ENCODE measurements at regions not wholly inside any gene's neighbourhood (a gene's known extent, or its start where the extent isn't known, plus 50 kb on each side); places are given as distances from the start of the nearest gene placed in this dataset.

GRCh38 chrX:13888284-13888683 is 71.4 kb upstream of the GPM6B start:
- Histone ChIP-seq H3K9me3 (ENCODE audit: severe bottlenecking) (no peaks in the 10 kb centered on the region), H3K36me3 (no peaks in the 10 kb centered on the region), H3K27ac (no peak overlapping the region), H3K4me3 (ENCODE audit: low read depth, low read length) (no peak overlapping the region), H3K27me3 (ENCODE audit: insufficient read depth, low read depth, severe bottlenecking) (peaks cover 23% of the 10 kb centered on the region)
- no peak for TF ChIP-seq CTCF (IDR thresholded peaks at IDR 0.05; ENCODE audit: low read depth, low read length)
- no peak for DNase-seq

GRCh38 chrX:13885591-13885990 is 68.7 kb upstream of the GPM6B start:
- no peak for TF ChIP-seq CTCF (IDR thresholded peaks at IDR 0.05; ENCODE audit: low read depth, low read length)

GRCh38 chrX:13876652-13877051 is 59.8 kb upstream of the GPM6B start:
- no peaks in the 10 kb centered on the region for H3K36me3 ChIP-seq
- H3K27ac ChIP-seq, result no peak overlapping the region
- no peak for DNase-seq
- peaks cover 17% of the 10 kb centered on the region for H3K27me3 ChIP-seq (ENCODE audit: insufficient read depth, low read depth, severe bottlenecking)
- no peak for TF ChIP-seq CTCF (IDR thresholded peaks at IDR 0.05; ENCODE audit: low read depth, low read length)
- H3K4me3 ChIP-seq (ENCODE audit: low read depth, low read length), result no peak overlapping the region
- no peaks in the 10 kb centered on the region for H3K9me3 ChIP-seq (ENCODE audit: severe bottlenecking)

More at GRCh38 chrX:13885591-13885990, 68.7 kb upstream of the GPM6B start:
- Histone ChIP-seq H3K27ac (no peak overlapping the region), H3K27me3 (ENCODE audit: insufficient read depth, low read depth, severe bottlenecking) (peaks cover 11% of the 10 kb centered on the region), H3K36me3 (no peaks in the 10 kb centered on the region), H3K9me3 (ENCODE audit: severe bottlenecking) (no peaks in the 10 kb centered on the region), H3K4me3 (ENCODE audit: low read depth, low read length) (no peak overlapping the region)
- no peak for DNase-seq

- no peaks in the 10 kb centered on the region for H3K36me3 ChIP-seq
- H3K4me3 ChIP-seq (ENCODE audit: low read depth, low read length), result no peak overlapping the region
- DNase-seq, result no peak
- H3K9me3 ChIP-seq (ENCODE audit: severe bottlenecking), result no peaks in the 10 kb centered on the region
- no peak overlapping the region for H3K27ac ChIP-seq
- TF ChIP-seq CTCF (IDR thresholded peaks at IDR 0.05; ENCODE audit: low read depth, low read length), result no peak
- H3K27me3 ChIP-seq (ENCODE audit: insufficient read depth, low read depth, severe bottlenecking), result peaks cover 17% of the 10 kb centered on the region
Measured at GRCh38 chrX:13875572-13875971, 58.7 kb upstream of the GPM6B start.

- H3K9me3 ChIP-seq (ENCODE audit: severe bottlenecking), result no peaks in the 10 kb centered on the region
- DNase-seq, result no peak
- H3K27me3 ChIP-seq (ENCODE audit: insufficient read depth, low read depth, severe bottlenecking), result no peaks in the 10 kb centered on the region
- no peak for TF ChIP-seq CTCF (IDR thresholded peaks at IDR 0.05; ENCODE audit: low read depth, low read length)
- H3K27ac ChIP-seq, result no peak overlapping the region
- H3K36me3 ChIP-seq, result no peaks in the 10 kb centered on the region
- H3K4me3 ChIP-seq (ENCODE audit: low read depth, low read length), result no peak overlapping the region
Measured at GRCh38 chrX:13868591-13868990, 51.7 kb upstream of the GPM6B start.
